ENCODE measurements at regions not wholly inside any gene's neighbourhood (a gene's known extent, or its start where the extent isn't known, plus 50 kb on each side); places are given as distances from the start of the nearest gene placed in this dataset.
"Not testable (repeated sequence)": the region's sequence is repeated elsewhere in the genome, so short reads cannot be mapped to it uniquely, and the experiment has no call there.

GRCh38 chr3:163707659-163708058 lies 1370.6 kb downstream of the SI start:
- Histone ChIP-seq H3K4me3 (no peak overlapping the region), H3K36me3 (no peaks in the 10 kb centered on the region), H3K27me3 (no peaks in the 10 kb centered on the region), H3K27ac (no peak overlapping the region), H3K9me3 (no peaks in the 10 kb centered on the region), H3K4me1 (no peaks in the 10 kb centered on the region)
- TF ChIP-seq EP300 (IDR thresholded peaks at IDR 0.05): no peak
- no peak for TF ChIP-seq POLR2AphosphoS5 (IDR thresholded peaks at IDR 0.05)
- ATAC-seq (ENCODE audit: low FRiP score in 2 of 2): no peak
- DNase-seq: no peak

DNA sequence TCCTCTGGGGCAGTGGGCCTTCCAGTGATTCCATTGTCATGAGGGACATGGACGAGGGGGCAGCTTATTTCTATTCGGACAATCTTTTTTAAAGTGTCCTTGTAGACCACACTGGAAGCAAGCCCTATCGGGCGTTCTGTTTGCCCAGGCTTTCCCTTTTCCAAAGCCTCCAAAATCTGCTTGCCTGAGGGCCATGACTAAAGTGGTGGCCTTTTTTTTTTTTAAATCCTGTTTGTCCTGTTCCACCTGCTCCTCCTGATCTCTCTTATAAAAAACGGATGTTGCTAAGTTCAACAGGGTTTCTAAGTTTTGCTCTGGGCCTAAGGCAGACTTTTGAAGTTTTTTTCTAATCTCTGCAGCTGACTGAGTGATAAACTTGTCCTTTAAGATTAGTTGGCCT lies 1380.1 kb downstream of the SI start:
- not testable (repeated sequence) for H3K36me3 ChIP-seq; H3K4me1 ChIP-seq; DNase-seq; H3K4me3 ChIP-seq; ATAC-seq (ENCODE audit: low FRiP score in 2 of 2); H3K9me3 ChIP-seq; H3K27ac ChIP-seq; H3K27me3 ChIP-seq
- 53 to 60% methylated on average over 4 to 5 of the region's 5 CpGs for WGBS, 2 donors

- Histone ChIP-seq H3K4me1 (no peaks in the 10 kb centered on the region), H3K4me3 (no peak overlapping the region), H3K27me3 (no peaks in the 10 kb centered on the region), H3K9me3 (peaks cover 0 to 12% (median 5%) of the 10 kb centered on the region in 4 donors), H3K27ac (no peak overlapping the region), H3K36me3 (no peaks in the 10 kb centered on the region)
- ATAC-seq (ENCODE audit: low FRiP score in 2 of 2) (no peak), DNase-seq (no peak)
- TF ChIP-seq, protein P1, sequence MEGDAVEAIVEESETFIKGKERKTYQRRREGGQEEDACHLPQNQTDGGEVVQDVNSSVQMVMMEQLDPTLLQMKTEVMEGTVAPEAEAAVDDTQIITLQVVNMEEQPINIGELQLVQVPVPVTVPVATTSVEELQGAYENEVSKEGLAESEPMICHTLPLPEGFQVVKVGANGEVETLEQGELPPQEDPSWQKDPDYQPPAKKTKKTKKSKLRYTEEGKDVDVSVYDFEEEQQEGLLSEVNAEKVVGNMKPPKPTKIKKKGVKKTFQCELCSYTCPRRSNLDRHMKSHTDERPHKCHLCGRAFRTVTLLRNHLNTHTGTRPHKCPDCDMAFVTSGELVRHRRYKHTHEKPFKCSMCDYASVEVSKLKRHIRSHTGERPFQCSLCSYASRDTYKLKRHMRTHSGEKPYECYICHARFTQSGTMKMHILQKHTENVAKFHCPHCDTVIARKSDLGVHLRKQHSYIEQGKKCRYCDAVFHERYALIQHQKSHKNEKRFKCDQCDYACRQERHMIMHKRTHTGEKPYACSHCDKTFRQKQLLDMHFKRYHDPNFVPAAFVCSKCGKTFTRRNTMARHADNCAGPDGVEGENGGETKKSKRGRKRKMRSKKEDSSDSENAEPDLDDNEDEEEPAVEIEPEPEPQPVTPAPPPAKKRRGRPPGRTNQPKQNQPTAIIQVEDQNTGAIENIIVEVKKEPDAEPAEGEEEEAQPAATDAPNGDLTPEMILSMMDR (IDR thresholded peaks at IDR 0.05): no peak
- TF ChIP-seq POLR2AphosphoS5 (IDR thresholded peaks at IDR 0.05): no peak
- no peak for TF ChIP-seq EP300 (IDR thresholded peaks at IDR 0.05)
- TF ChIP-seq POLR2A (IDR thresholded peaks at IDR 0.05): no peak
- WGBS, 2 donors: 81 to 83% methylated on average over 1 of the region's 1 CpG
Observed at GRCh38 chr3:163692494-163692893, 1385.8 kb downstream of the SI start.

DNA sequence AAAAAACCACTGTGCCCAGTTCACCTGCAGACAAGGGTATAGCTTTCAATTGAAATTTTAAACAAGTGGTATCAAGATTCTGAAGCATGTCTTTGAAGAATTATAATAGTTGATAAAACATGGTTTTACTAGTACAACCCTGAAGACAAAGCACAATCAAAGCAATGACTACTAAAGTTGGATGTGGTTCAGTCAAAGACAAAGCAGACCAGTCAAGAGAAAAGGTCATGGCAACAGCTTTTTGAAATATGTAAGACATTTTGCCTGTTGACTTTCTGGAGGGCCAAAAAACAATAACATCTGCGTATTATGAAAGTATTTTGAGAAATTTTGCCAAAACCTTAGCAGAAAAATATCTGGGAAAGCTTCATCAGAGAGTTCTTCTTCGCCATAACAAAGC lies 1393.6 kb downstream of the SI start:
- no peaks in the 10 kb centered on the region for H3K4me1 ChIP-seq
- H3K27ac ChIP-seq: no peak overlapping the region
- DNase-seq (no peak), ATAC-seq (ENCODE audit: low FRiP score in 2 of 2) (no peak)
- 69 to 73% methylated on average over 2 of the region's 2 CpGs for WGBS, 2 donors
- no peaks in the 10 kb centered on the region for H3K27me3 ChIP-seq
- peaks cover 0 to 12% (median 5%) of the 10 kb centered on the region in 4 donors for H3K9me3 ChIP-seq
- no peak for TF ChIP-seq POLR2AphosphoS5 (IDR thresholded peaks at IDR 0.05)
- no peak for TF ChIP-seq EP300 (IDR thresholded peaks at IDR 0.05)
- TF ChIP-seq, protein P1 (IDR thresholded peaks at IDR 0.05): no peak
- no peak for TF ChIP-seq POLR2A (IDR thresholded peaks at IDR 0.05)
- H3K36me3 ChIP-seq: no peaks in the 10 kb centered on the region
- H3K4me3 ChIP-seq: no peak overlapping the region

- TF ChIP-seq POLR2A (IDR thresholded peaks at IDR 0.05): no peak
- TF ChIP-seq EP300 (IDR thresholded peaks at IDR 0.05): no peak
- no peak for TF ChIP-seq POLR2AphosphoS5 (IDR thresholded peaks at IDR 0.05)
- TF ChIP-seq, protein P1 (IDR thresholded peaks at IDR 0.05): no peak
- H3K27me3 ChIP-seq: no peaks in the 10 kb centered on the region
- ATAC-seq (ENCODE audit: low FRiP score in 2 of 2): no peak
Observed at GRCh38 chr3:163672954-163673353, 1405.3 kb downstream of the SI start.

GRCh38 chr3:163671201-163671600 lies 1407.1 kb downstream of the SI start:
- TF ChIP-seq POLR2AphosphoS5 (IDR thresholded peaks at IDR 0.05) (no peak), POLR2A (IDR thresholded peaks at IDR 0.05) (no peak), EP300 (IDR thresholded peaks at IDR 0.05) (no peak)
- TF ChIP-seq, protein P1 (IDR thresholded peaks at IDR 0.05): no peak

More at GRCh38 chr3:163672954-163673353, 1405.3 kb downstream of the SI start:
- Histone ChIP-seq H3K4me1 (no peaks in the 10 kb centered on the region), H3K27ac (no peak overlapping the region), H3K36me3 (no peaks in the 10 kb centered on the region), H3K9me3 (no peaks in the 10 kb centered on the region), H3K4me3 (no peak overlapping the region)
- no peak for DNase-seq

More at GRCh38 chr3:163671201-163671600, 1407.1 kb downstream of the SI start:
- Histone ChIP-seq H3K4me3 (no peak overlapping the region), H3K4me1 (no peaks in the 10 kb centered on the region), H3K27ac (no peak overlapping the region), H3K36me3 (no peaks in the 10 kb centered on the region), H3K27me3 (no peaks in the 10 kb centered on the region), H3K9me3 (no peaks in the 10 kb centered on the region)
- DNase-seq: no peak
- ATAC-seq (ENCODE audit: low FRiP score in 2 of 2): no peak
- WGBS, 2 donors: 89 to 90% methylated on average over 2 to 3 of the region's 3 CpGs
